Lung microvascular endothelial cell (primary cell): ENCODE measurements at regions not wholly inside any gene's neighbourhood (a gene's known extent, or its start where the extent isn't known, plus 50 kb on each side); places are given as distances from the start of the nearest gene placed in this dataset.

ENCODE experiments used
- DNase-seq, 2 donors: peaks; one replicate each; pipeline versions ENCODE4 v3.0.0 to v3.0.0-alpha.2; 2010; ENCODE audit warnings: low read depth in 2 of 2

DNA sequence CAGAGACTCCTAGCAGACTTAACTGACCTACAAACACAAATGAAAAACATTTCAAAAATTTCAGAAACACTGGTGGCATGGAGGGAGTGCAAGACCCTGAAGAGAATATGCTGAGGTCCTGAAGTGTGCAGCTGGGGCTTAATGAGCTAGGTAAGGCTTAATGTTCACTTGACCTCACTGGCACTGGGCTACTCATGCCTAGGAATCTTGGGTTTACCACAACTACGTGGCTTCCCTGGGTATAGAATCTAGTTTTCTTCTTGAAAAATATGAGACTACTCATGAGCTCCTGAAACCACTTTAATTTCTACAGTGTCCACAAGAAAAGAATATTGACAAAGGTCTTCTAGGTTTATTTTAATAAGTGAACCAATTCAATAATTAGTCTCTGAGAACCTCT lies 139.8 kb downstream of the HNMT start:
- no peak for DNase-seq

DNA sequence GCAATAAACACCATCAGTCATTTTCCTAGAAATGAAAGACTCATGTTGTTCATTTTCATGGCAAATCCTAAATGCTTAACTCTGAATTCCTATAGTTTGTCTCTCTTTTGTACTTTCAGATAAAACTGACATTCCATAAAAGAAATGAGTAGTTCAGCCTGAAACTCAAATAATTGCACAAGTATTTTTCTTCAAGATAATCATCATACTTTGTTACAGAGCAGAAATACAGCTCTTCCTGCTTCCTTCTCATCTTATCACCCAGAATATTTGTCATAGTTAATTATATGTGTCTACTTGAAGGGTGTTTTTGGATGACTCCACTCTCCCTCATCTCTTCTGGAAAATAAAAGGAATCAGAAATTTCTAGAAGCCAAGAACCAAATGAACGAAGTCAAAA lies 141.1 kb downstream of the HNMT start:
- no peak for DNase-seq

- no peak for DNase-seq
These were observed 142.3 kb downstream of the HNMT start for GRCh38 chr2:138106606-138107005.

- DNase-seq, result peak in 1 of 2 donors; percentile 14
These were observed 143.0 kb downstream of the HNMT start for GRCh38 chr2:138107288-138107687.

DNA sequence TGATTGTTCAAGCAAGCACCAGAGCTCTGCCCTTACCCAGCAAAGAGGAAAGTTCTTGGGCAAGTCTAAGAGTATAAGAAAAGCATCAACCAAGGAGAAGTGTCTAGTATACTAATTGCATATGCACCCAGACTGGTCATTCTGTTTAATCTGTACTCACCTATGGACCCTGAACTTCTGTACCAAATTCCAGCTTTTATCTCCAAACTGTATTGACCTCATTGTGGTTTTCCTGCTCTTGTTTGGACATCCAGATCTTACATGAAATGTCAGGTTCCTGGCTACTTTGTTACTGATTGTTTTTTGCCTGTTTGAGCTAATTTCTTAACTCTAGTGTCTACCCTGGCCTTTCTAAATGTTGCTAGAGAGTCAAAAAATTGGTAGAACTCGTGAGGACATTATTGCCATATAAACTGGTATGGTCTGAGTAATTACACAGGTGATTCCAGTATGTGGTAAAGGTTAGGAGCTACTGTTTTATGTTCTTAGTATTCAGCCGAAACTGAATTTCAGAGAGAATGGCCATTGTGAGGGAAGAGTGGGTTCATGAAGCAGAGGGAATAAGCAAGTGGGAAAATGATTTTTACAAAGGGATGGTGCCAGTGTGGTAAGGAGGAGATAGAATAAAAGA lies 146.3 kb downstream of the HNMT start:
- DNase-seq, result no peak

- DNase-seq, result no peak
These were observed 148.3 kb downstream of the HNMT start for GRCh38 chr2:138112536-138112935.

GRCh38 chr2:138113871-138114525 lies 149.7 kb downstream of the HNMT start:
- no peak for DNase-seq

- DNase-seq, result peak in 1 of 2 donors; percentile 14
These were observed 151.4 kb downstream of the HNMT start for GRCh38 chr2:138115666-138116065.

GRCh38 chr2:138116456-138116855 lies 152.2 kb downstream of the HNMT start:
- DNase-seq, result no peak

DNA sequence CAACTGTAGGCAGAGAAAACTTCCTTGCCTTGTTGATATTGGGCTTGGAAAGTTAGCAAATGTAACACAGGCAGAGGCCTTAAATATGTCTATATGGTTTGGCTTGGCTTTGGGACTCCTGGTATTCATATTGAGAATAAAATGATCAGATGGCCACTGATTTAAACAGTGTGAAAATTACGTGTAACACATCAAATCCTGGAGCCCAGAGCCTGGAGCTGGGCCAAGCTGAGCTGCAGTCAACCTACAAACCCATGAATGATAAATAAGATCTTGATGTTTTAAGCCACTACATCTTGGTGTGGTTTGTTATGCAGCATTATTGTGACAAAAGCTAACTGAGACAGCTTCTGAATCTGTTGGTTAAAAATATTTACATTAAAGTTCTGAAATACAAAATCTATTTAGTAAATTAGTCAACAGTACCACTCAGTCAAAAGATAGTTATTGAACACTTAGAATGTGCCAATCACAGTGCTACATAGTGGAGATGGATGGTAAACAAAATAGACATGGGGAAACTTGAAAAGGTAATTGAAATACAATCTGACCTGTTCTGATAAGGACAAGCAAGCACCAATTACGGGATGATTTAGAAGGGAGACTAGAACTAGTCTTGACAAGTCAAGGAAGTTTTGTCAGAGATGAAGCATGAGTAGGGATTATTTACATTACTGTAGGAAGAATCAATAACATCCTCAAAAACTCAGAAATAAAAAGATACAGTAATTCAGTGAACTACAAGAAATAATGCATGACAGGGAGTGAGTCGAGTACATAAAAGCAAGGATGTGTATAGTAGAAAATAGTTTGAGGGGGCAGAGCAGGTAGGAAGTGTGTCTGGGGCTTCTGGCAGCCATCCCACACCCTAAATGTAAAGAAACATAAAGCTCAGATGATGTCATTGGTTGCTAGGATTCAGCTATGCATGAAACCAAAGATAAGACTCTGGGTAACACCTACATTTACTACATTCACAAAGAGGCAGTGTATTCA lies 157.7 kb downstream of the HNMT start:
- no peak for DNase-seq

DNA sequence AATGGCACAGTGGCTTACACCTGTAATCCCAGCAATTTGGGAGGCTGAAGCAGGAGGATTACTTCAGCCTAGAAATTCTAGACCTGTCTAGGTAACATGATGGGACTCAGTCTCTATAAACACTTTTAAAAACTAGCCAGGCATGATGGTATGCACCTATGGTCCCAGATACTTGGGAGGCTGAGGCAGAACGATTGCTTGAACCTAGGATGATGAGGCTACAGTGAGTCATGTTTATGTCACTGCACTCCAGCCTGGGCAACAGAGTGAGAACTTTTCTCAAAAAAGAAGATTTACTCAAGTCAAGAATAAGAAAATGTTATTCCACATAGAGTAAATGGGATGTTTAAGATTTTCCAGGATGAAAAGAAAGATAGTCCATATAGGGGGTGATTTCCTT lies 158.6 kb downstream of the HNMT start:
- DNase-seq, result no peak

GRCh38 chr2:138123741-138124140 lies 159.5 kb downstream of the HNMT start:
- no peak for DNase-seq

- no peak for DNase-seq
These were observed 160.2 kb downstream of the HNMT start for GRCh38 chr2:138124521-138124920.

- no peak for DNase-seq
These were observed 161.3 kb downstream of the HNMT start for GRCh38 chr2:138125306-138126288.

DNA sequence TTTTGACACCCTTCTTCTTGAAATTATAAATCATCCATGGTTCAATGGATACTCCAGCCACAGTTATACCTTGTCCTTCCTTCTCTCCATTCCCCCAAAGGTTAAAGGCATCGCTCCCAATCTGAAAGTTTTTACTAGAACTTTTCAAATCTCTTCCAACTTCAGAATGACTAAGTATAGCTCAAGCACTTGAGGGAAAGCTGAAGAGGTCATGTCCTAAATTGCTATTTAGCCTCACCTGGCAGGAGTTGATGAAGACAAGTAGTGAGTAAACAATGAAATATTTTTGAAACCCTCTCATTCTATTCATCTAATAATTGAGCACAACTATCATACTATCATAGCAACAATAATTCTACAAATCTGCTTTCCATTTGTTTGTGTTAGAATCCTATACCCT lies 167.8 kb downstream of the HNMT start:
- no peak for DNase-seq

DNA sequence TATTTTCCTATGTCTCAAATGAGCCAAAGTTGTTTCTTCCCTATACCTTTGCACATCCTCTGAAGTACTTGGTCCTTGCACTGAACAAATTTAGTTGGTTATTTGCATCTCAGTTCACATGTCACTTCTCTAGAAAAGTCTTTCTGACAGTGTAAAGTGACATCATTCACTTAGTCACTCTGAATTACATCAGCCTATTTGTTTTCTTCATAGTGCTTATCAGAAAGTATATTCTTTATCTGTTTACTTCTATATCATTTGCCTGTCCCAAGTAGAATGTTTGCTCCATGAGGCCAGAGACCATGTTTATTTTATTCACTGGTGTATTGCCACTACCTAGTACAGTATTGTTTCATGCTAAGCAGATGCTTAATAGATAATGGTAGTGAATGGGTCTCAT lies 173.7 kb downstream of the HNMT start:
- no peak for DNase-seq

DNA sequence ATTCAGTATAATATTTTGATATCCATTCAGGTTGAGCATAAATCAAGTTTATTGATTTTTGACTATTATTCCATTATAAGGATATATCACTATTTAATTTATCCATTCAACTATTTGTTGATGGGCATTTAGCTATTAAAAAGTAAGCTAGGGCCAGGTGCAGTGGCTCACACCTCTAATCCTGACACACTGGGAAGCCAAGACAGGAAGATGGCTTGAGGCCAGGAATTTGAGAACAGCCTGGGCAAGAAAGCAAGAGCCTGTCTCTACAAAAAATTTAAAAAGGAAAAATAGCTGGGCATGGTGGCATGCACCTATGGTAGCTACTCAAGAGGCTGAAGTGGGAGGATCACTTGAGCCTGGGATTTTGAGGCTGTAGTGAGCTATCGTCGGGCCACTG lies 183.5 kb downstream of the HNMT start:
- DNase-seq, result no peak

GRCh38 chr2:138155304-138155703 lies 191.0 kb downstream of the HNMT start:
- no peak for DNase-seq

DNA sequence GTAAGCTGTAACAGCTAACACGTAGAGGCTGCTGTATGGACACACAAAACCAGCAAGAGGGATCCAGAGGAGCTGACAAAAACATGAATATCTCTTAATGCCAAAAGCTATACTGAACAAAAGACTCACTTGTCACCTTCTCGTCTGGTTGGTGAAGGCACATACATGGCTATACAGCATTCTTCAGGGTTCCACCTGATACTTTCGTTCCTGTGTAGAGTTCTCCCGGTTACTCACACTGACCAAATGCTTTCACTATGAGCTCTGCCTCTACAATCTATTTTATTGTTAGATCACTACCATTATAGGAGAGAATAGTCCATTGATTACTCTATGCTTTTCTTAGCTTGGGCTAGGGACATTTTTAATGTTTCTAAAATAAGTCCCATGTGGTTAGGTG lies 193.1 kb downstream of the HNMT start:
- no peak for DNase-seq

DNA sequence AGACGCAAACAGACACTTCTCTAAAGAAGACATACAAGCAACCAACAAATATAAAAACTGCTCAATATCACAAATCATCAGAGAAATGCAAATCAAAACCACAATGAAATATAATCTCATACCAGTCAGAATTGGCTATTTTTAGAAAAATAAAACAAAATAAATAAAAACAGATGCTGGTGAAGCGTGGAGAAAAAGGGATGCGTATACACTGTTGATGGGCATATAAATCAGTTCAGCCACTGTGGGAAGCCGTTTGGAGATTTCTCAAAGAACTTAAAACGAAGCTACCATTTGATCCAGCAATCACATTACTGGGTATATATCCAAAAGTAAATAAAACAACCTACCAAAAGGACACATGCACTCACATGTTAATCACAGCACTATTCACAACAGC lies 206.2 kb downstream of the HNMT start:
- DNase-seq, result no peak

GRCh38 chr2:138171244-138171643 lies 207.0 kb downstream of the HNMT start:
- DNase-seq, result no peak
